NCI-H2196 (cell line): ENCODE measurements at regions not wholly inside any gene's neighbourhood (a gene's known extent, or its start where the extent isn't known, plus 50 kb on each side); places are given as distances from the start of the nearest gene placed in this dataset.

Experiments used
- DNase-seq: peaks from one replicate; lab custom pipeline; 2025; ENCODE audit not compliant: unreplicated experiment; lab: John Stamatoyannopoulos, UW

GRCh38 chr12:115859231-115859630, 418.3 kb downstream of the MED13L start:
- DNase-seq: no peak

- DNase-seq: no peak
Observed at GRCh38 chr12:115857923-115858322, 419.6 kb downstream of the MED13L start.

- DNase-seq: no peak
Observed at GRCh38 chr12:115857160-115857920, 420.2 kb downstream of the MED13L start.

- DNase-seq: no peak
Observed at GRCh38 chr12:115852054-115852453, 425.4 kb downstream of the MED13L start.

GRCh38 chr12:115850957-115851356, 426.5 kb downstream of the MED13L start:
- no peak for DNase-seq

GRCh38 chr12:115849262-115849943, 428.1 kb downstream of the MED13L start:
- no peak for DNase-seq

- DNase-seq: no peak
Observed at GRCh38 chr12:115847398-115847797, 430.1 kb downstream of the MED13L start.

GRCh38 chr12:115846516-115846915, 431.0 kb downstream of the MED13L start:
- DNase-seq: no peak

GRCh38 chr12:115840159-115840558, 437.3 kb downstream of the MED13L start:
- DNase-seq: no peak

GRCh38 chr12:115838952-115839351, 438.5 kb downstream of the MED13L start:
- DNase-seq: no peak

GRCh38 chr12:115837220-115837619, 440.3 kb downstream of the MED13L start:
- DNase-seq: no peak

GRCh38 chr12:115835445-115835844, 442.0 kb downstream of the MED13L start:
- DNase-seq: no peak

GRCh38 chr12:115833704-115834103, 443.8 kb downstream of the MED13L start:
- no peak for DNase-seq

- DNase-seq: no peak
Observed at GRCh38 chr12:115830633-115831032, 446.9 kb downstream of the MED13L start.

- no peak for DNase-seq
Observed at GRCh38 chr12:115830070-115830469, 447.4 kb downstream of the MED13L start.

- no peak for DNase-seq
Observed at GRCh38 chr12:115828168-115828567, 449.3 kb downstream of the MED13L start.

- DNase-seq: no peak
Observed at GRCh38 chr12:115824936-115825602, 452.4 kb downstream of the MED13L start.

- DNase-seq: no peak
Observed at GRCh38 chr12:115823635-115824034, 453.9 kb downstream of the MED13L start.

- DNase-seq: no peak
Observed at GRCh38 chr12:115820656-115821055, 456.8 kb downstream of the MED13L start.

GRCh38 chr12:115818973-115819372, 458.5 kb downstream of the MED13L start:
- DNase-seq: no peak

- DNase-seq: no peak
Observed at GRCh38 chr12:115817389-115817788, 460.1 kb downstream of the MED13L start.

GRCh38 chr12:115815924-115816323, 461.6 kb downstream of the MED13L start:
- no peak for DNase-seq
